NCI-H82 treated with DMSO at 0.1 percent for 48 hours (cell line): ENCODE measurements at regions not wholly inside any gene's neighbourhood (a gene's known extent, or its start where the extent isn't known, plus 50 kb on each side); places are given as distances from the start of the nearest gene placed in this dataset.

Source experiments
- DNase-seq: peaks from one replicate; lab custom pipeline; 2025; ENCODE audit not compliant: unreplicated experiment; lab: John Stamatoyannopoulos, UW

DNA sequence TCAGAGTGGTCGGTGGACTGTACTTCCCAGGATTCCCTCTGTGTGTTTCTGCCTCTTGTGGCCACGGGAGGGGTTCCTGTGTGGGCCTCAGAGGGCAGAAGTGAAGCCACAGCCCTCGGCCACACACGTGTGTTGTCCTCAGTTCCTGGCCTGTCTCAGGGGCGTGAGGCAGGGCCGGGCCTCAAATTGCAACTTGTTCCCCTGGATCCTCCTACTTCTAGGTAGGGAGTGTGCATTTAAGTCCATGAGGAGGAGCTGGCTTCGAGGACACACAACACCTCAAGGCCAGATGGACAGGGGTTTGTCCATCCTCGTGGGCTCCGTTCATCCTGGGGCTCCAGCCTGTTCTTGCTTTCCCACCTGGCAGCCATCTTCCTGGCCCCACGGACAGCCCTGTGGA lies 573.0 kb downstream of the TBC1D22A start:
- no peak for DNase-seq

DNA sequence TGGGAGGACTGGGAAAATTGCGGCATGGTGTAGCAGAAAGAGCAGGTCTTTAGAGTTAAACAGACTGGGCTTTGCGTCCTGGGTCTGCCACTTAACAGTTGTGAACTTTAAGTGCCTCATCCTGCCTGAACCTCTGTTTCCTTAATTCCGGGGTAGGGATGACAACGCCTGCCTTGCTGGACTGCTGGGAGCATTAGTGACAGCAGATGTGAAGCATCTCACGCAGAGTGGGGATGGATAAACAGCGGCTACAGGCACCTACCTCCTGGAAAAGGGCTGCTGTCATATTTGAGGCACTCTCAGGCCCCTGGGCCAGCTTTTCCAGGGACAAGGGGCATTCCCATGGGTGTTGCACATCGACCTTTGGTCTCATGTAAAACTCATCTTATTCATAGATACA lies 572.2 kb downstream of the TBC1D22A start:
- no peak for DNase-seq

DNA sequence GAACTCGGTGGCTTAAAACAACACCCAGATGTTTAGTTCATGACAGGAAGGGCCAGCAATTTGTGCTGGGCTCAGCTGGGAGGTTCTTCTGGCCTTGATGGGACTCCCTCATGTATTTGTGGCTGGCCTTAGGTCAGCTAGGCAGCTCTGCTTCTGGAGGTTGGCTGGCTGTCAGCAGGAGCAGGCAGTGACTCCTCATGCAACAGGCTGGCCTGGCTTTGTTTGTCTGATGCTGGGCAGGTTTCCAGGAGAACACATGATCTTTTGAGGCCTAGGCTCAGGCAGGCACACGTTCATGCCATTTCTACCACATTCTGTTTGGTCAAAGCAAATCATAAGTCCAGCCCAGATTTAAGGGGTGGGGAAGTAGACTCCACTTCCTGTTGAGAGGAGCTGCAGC lies 571.2 kb downstream of the TBC1D22A start:
- no peak for DNase-seq

DNA sequence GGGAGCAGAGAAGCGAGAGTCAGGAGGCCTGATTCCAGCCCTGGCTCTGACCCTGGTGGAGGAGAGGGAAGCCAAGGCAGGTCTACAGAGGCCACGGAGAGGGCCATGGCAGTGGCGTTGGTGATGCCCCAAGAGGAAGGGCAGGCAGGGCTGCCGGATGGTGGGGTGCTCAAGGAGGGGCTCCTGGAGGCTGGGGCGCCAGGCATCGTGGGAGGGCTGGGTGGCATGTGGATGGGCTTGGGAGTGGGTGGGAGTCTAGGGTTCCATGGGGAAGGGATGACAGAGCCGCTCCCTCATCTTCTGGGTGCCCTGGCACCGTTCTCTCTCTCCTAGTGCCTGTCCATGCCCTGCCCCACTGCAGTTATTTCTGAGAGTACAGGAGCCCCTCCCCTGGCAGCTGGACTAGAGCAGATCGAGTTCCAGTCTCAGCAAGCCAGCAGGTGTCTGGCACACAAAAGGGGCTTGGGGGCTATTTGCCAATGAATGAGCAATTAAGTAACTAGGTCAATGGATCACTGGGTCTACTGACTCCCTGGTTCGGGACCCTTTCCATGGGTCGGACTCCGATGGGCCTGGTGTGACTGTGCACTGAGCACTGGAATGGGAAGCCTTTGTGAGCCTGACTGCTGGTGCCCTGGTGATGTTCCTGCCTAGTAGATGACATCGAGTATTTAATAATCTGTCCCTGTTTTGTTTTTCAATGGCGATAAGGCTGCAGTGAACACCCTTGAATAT lies 570.0 kb downstream of the TBC1D22A start:
- no peak for DNase-seq

DNA sequence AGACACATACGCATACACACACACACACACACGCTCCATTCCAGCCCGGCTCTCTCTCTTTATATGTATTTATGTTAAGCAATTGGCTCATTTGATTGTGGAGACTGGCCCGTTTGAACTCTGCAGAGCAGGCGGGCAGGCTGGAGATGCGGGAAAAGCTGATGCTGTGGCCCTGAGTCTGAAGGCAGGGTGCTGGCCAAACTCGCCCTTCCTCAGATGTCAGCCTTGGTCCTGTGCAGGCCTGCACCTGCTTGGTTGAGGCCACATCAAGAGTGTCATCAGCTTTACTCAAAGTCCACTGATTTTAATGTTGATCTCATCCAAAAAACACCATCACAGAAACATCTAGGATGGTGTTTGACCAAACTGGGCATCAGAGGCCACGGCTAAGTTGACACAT lies 569.3 kb downstream of the TBC1D22A start:
- no peak for DNase-seq

DNA sequence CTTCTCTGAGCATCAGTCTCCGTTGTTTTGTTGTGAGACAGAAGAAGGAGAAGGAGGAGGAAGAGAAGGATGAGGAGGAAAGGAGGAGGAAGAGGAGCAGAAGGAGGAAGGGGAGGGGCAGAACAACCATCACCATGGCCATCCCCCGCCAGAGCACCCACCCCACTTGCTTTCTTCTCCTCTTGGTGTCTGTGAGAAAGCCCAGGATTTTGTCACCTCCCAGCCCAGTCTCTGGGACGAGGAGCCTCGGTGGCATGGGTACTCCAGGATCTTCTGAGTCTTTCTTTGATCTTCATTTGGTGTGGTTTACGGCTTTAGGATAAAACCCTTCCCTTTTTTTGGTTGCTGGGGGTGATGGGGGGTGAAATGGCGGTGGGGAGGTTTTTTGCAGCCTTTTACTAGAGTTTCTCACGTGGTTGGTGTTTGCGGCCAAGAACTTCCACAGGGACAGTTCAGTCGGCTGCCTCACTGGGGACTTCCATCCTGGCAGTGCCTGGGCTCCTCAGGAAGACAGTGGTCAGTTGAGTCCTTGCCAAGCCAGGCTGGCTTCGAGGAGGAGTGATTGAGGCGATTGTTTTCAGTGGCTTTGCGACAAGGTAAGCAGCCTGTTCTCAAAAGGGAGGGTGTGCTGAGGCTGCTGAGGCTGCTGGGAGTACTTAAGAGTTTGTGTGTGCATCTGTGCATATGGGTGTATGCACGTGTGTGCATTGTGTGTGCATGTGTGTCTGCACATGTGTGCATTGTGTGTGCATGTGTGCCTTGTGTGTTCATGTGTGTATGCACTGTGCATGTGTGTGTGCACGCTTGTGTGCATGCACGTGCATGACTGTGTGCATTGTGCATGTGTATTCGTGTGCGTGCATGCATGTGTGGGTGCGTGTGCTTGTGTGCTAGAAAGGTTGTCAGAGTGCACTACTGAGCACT lies 567.5 kb downstream of the TBC1D22A start:
- DNase-seq = no peak

DNA sequence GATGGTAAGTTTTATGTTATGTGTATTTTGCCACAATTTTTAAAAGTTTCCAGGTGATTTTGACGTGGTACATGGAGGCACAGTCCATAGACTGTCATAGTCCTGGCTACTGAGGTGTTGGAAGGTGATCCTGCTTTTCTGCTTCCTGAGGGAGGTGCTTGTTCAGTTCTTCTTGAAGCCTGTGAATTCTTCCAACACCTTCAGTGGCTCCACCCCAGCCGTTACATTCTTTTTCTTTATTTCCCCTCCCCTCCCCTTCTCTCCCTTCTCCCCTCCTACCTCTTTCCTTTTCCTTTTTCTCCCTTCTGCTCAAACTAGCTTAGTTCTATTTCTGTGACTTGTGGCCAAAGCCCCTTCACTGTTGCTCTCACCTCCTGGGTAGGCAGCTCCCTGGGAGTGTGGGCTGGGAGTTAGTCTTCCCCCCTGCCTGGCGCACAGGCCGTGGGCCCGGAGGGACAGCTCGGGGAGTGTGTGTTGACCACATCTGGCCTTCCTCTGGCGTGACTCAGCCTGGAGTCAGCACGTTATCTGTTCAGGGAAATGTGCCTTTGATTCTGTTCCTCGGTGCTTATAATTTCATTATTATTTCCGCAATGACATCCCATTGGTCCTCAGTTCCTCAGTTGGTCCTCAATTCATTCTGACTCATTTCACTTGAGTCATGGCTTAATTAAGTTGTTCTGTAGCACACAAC lies 566.2 kb downstream of the TBC1D22A start:
- no peak for DNase-seq

DNA sequence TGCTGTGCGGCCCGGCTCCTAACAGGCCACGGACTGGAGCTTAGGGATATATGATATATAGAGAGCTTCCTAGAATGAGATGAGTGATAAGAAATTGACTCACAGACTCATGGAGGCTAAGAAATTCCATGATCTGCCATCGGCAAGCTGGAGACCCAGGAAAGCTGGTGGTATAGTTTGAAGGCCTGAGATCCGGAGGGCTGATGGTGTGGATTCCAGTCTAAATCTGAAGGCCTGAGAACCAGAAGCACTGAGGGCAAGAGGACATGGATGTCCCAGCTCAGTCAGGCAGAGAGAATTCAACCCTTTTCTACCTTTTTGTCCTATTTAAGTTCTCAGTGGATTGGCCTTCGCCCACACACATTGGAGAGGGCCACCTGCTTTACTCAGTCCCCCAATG lies 564.8 kb downstream of the TBC1D22A start:
- DNase-seq = no peak

DNA sequence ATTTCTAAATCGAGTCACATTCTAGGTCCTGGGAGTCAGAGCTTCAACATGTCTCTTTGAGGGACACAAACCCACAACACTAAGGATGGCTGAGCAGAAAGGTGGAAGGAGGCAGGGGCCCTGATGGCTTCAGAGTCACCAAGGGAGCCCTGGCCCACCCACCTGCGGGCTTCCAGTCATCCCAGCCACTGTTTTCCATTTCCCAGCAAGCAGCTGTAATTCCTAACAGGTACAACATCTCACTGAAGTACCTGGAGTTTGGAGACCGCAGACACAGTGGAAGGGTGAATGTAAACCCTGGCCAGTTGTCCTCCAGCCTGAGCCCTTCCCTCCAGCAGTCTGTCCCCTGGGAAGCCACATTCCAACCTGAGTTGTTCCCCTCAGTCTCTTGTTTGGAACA lies 562.8 kb downstream of the TBC1D22A start:
- DNase-seq = no peak

DNA sequence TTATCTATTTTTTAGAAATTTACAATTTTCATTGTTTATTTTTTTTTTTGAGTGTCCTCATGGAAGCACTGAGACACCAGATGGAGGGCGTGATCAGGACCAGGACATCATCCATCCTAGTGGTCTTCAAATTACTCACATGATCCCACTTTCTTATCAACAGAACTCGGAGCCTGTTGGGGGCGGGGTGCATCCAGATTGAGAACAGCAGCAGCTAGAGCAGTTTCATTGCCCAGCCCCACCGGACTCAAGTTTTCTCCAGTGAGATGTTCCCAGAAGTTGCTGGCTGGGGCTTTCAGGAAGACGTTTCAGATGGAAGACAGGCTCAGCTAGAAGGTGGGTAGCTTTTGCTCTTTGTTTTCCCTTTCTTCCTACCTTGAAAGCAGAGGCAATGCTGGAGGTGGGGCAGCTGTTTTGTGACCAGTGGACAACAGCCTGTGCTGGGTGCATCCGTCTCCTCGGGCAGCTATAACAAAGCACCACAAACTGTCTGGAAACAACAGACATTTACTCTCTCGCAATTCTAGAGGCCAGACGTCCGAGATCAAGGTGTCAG lies 562.1 kb downstream of the TBC1D22A start:
- DNase-seq = no peak

DNA sequence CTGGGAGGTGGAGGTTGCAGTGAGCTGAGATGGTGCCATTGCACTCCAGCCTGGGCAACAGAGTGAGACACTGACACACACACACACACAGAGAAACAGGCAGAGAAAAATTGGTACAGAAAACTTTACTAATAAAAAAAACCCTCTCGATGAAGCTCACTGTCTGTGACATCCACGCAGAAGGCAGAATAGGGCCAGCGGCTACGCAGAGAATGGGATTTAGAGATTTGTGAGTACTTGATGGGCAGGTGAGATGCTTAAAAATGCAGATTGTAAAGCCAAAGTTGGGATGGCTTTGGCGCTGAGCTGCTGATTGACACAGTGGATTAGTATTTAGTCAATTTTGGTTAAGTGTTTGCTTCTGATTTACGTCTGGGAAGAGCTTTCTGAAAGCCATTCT lies 561.1 kb downstream of the TBC1D22A start:
- no peak for DNase-seq

DNA sequence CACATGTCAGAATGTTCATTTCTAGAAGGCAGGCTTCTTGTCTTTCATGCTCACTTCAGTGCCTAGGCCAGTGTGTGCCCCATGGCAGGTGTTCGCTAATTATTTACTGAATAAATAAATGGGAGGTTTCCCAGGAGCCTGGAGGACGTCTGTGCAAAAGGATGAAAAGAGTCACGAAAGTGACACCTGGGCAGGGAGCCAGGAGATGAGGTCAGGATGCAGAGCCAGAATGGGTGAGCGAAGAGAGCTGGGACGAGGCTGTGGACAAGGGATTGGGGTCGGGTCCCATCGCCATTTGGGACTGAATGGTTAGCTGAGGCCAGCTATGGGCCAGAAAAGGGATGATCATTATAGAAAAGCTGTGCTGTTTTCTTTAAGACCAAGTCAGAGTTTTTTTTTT lies 560.4 kb downstream of the TBC1D22A start:
- no peak for DNase-seq

DNA sequence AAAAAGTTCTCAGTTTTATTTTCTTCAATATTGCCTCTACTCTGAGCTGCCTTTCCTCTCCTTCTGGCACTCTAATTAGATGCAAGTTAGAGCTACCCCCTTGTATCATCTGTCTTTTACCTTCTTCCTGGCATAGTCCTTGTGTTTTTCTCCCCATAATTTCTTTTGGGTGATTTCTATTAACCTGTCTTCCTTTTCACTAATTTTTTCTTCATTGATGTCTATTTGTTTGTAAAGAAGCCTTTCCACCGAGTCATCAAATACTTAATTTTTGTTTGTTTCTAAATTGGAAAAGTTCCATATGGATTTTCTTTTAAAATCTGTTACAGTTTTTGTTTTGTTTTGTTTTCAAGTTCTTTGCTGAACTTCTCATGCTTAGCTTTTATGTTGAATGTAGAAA lies 558.1 kb downstream of the TBC1D22A start:
- no peak for DNase-seq

DNA sequence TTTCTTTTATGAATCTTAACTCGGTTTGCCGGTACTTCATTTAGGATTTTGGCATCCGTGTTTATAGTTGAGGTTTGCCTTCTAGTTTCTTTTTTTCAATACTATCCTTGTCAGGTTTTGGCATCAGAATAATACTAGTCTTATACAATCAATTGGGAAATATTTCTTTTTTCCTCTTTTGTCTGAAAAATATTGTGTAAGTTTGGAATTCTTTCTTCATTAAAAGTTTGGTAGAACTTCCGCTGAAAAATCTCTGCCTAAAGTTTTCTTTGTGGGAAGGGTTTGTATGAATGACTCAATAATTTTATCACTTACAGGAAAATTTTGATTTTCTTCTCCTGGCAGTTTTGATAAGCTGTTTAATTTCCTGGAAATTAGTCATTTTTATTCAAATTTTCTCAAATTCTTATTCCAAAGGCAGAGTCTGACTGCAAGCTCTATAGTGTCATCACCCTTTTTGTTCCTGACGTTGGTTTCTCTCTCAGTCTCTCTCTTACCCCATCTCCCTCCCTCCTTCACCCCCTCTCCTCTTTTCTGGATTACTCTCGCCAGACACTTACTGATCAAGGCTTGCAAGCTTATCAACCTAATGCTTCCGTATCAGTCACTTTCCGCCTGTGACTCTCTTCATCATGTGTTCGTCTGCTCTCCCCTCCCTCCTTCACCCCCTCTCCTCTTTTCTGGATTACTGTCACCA lies 555.7 kb downstream of the TBC1D22A start:
- DNase-seq = no peak

DNA sequence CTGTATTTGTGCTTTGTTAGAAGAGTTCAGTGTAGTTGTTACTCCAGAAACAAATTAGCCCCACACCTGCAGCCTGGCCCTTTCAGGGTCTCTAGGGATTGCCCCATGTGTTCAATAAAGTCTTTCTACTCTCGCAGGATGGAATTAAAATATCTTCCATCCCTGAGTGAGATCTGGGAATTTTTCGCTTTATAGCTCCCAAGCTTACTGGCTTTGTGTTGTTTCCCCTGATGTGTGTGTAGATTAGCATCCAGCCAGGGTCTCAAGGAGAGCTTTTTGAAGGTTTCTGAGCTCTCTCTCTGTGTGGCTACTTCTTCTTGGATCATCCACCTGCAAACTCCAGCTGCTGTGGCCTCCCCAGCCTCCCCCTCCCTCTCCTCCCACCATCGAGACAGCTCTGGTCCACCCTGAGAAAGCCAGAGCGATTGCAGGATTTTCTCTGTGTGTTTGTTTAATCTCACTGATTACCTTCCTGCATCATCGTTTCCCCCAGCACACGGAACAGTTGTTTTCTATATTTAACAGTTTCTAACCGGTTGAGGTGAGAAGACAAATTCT lies 553.5 kb downstream of the TBC1D22A start:
- DNase-seq = no peak

DNA sequence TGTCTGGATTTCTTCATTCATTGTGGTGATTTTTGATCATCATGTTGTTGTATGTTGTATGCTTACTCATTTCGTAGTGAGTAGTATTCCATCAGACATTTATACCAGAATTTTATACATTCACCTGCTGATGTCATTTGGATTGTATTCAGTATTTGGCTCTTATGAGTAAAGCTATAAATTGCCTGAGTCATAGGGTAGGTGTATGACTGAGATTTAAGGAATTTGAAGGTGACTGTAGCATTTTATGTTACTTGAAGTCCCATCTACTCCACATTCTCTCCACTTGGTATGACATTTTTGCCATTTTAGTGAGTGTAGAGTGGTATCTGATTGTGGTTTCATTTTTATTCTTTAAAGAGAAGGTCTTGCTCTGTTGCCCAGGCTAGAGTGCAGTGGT lies 548.2 kb downstream of the TBC1D22A start:
- DNase-seq = no peak

DNA sequence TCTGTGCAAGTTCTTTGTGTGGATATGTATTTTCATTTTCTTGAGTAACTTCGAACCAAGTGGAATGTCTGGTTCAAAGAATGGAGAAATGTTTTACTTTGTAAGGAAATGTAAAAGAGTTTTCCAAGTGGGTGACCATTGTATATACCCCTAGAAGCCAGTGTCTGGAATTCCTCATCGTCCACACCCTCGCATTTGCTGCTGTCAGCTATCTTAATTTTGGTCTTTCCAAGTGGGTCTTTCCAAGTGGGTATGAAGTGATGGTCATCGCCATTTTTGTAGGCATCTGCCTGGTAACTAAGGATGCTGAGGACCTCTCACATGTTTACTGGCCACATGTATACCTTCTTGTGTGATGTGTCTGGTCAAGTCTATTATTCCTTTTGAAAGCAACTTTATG lies 547.5 kb downstream of the TBC1D22A start:
- no peak for DNase-seq

DNA sequence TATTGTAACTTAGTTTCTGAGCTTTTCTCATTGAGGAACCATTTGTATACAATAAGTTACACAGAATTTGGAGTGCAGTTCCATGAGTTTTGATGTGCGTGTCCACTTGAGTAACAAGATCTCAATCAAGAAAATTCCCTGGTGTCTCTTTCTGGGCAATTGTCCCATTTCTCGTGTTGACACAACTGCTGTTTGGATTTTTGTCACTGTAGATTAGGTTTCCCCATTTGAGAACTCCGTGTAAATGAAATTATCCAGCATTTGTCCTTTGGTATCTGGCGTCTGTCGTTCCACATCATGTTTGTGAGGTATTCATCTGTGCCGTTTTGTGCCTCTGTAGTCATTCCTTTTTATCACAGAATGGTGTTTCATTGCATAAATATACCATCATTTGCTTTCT lies 547.0 kb downstream of the TBC1D22A start:
- no peak for DNase-seq

DNA sequence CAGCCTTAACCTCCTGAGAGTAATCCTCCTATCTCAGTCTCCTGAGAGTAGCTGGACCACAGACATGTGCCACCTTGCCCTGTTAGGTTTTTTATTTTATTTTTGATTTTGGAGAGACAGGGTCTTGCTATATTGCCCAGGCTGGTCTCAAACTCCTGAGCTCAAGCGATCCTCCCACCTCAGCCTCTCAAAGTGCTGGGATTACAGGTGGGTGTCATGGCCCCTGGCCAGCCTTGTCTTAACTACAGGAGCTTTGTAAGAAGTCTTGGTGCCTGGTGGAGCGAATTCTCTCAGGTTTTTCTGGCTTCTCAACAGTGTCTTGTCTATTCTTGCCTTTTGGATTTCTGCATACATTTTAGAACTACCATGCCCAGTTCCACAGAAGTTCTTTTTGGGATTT lies 546.4 kb downstream of the TBC1D22A start:
- no peak for DNase-seq

DNA sequence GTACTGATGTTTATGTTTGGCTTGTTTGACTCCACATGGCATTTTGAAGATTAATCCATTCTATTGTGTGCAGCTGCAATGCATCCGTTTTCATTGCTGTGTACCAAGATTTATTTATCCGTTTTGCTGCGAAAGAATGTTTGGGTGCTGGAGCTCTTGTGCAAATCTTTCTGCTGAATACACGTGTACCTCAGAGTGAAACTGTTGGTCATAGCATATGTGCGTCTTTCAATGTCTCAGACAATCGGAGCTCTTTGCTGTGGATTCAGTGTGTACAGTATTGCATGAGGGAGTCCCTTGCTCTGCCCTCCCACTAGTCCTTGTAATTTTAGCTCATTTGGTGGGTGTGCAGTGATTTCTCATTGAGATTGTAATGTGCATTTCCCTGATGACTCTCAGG lies 545.4 kb downstream of the TBC1D22A start:
- no peak for DNase-seq

DNA sequence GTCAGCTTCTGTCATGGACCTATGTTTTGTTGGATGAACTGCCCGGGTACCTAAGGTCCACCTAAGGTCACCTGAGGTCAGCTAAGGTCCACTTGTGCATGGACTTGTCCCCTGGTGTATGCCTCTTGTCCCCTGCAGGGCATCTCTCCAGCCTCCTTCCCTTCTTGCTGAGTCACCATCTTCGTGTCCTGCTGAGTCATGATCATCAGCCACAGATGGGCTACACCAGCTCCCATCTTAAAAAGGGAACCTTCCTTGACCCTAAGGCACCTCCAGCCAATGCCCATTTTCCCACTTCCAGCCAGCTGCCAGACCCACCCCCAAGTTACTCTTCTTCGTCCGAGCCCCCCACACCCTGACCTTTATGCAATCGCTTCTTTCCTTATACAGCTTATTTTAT lies 544.9 kb downstream of the TBC1D22A start:
- DNase-seq = no peak
